Panc1 (cell line): ENCODE measurements at regions not wholly inside any gene's neighbourhood (a gene's known extent, or its start where the extent isn't known, plus 50 kb on each side); places are given as distances from the start of the nearest gene placed in this dataset.

Source experiments
- CTCF ChIP-seq: fragments of 450-650 bp; IDR thresholded peaks from 2 replicates; pipeline ENCODE4 v1.5.1; 2017; ENCODE audit warnings: mild to moderate bottlenecking
- POLR2AphosphoS5 ChIP-seq: IDR thresholded peaks from 2 replicates; pipeline ENCODE4 v1.6.1; 2012; ENCODE audit warnings: mild to moderate bottlenecking, low read depth, low read length, moderate library complexity
- REST ChIP-seq, 2 experiments: IDR thresholded peaks; 2 replicates each; pipeline ENCODE4 v1.6.1; 2011 to 2012; ENCODE audit warnings: low read depth in 2 of 2, control low read depth in 1 of 2, low read length in 1 of 2, mild to moderate bottlenecking in 1 of 2, moderate library complexity in 1 of 2; ENCODE audit not compliant: insufficient read depth in 1 of 2
- SIN3A ChIP-seq: IDR thresholded peaks from 2 replicates; pipeline ENCODE4 v1.6.1; 2012; ENCODE audit warnings: low read depth, mild to moderate bottlenecking, low read length, moderate library complexity, borderline replicate concordance; ENCODE audit not compliant: insufficient read depth

GRCh38 chr9:108052431-108053080, 563.0 kb upstream of the KLF4 start:
- TF ChIP-seq CTCF (no peak), SIN3A (no peak), REST (IDR thresholded peaks at IDR 0.05; ENCODE audit: insufficient read depth in 1 of 2, low read depth in 2 of 2, low read length in 1 of 2) (no peak), POLR2AphosphoS5 (no peak)
